A673 (cell line): ENCODE measurements at regions not wholly inside any gene's neighbourhood (a gene's known extent, or its start where the extent isn't known, plus 50 kb on each side); places are given as distances from the start of the nearest gene placed in this dataset.

Experiments
- CTCF ChIP-seq: fragments of 300-800, 200-600 bp; sonication (generic); conservative IDR thresholded peaks from 2 replicates; pipeline ENCODE4 v1.5.1; 2017; ENCODE audit warnings: low read depth, mild to moderate bottlenecking, antibody characterized with exemption, low read length, moderate library complexity, mixed read lengths
- EZH2 ChIP-seq: fragments of 200-600 bp; sonication (generic); IDR thresholded peaks from 2 replicates; pipeline ENCODE4 v1.6.1; 2017; ENCODE audit warnings: borderline replicate concordance, low read depth, mild to moderate bottlenecking, mixed read lengths, antibody characterized with exemption, low read length; ENCODE audit not compliant: poor library complexity, severe bottlenecking

GRCh38 chr18:6495536-6495935, 80.8 kb upstream of the L3MBTL4 start:
- TF ChIP-seq CTCF (no peak), EZH2 (no peak)
